Glutamatergic neuron (in vitro differentiated cells): ENCODE measurements at regions not wholly inside any gene's neighbourhood (a gene's known extent, or its start where the extent isn't known, plus 50 kb on each side); places are given as distances from the start of the nearest gene placed in this dataset.

Experiments used
- DNase-seq: peaks from one replicate; pipeline ENCODE4 v3.0.0; 2022
- H3K27ac Mint-ChIP-seq: one replicate; pipeline ENCODE4 v1.8.0; 2020; ENCODE audit warnings: mild to moderate bottlenecking, mixed read lengths, inconsistent platforms; ENCODE audit not compliant: unreplicated experiment
- H3K27me3 Mint-ChIP-seq: one replicate; pipeline ENCODE4 v1.8.0; 2020; ENCODE audit warnings: mild to moderate bottlenecking, moderate library complexity, mixed read lengths, inconsistent platforms; ENCODE audit not compliant: unreplicated experiment
- H3K36me3 Mint-ChIP-seq: one replicate; pipeline ENCODE4 v1.8.0; 2020; ENCODE audit warnings: mild to moderate bottlenecking, mixed read lengths, inconsistent platforms; ENCODE audit not compliant: unreplicated experiment
- H3K4me1 Mint-ChIP-seq: one replicate; pipeline ENCODE4 v1.8.0; 2020; ENCODE audit warnings: mild to moderate bottlenecking, low read depth, mixed read lengths, inconsistent platforms; ENCODE audit not compliant: unreplicated experiment
- H3K4me3 Mint-ChIP-seq: one replicate; pipeline ENCODE4 v1.8.0; 2020; ENCODE audit warnings: mild to moderate bottlenecking, mixed read lengths, inconsistent platforms; ENCODE audit not compliant: unreplicated experiment
- H3K9me3 Mint-ChIP-seq: one replicate; pipeline ENCODE4 v1.8.0; 2020; ENCODE audit warnings: mild to moderate bottlenecking, moderate library complexity, mixed read lengths, inconsistent platforms; ENCODE audit not compliant: unreplicated experiment
- TF ChIP-seq, protein P1 (sequence below): fragments of 200-600 bp; sonication (generic); IDR thresholded peaks from one replicate; pipeline ENCODE4 v1.5.0; 2021; ENCODE audit not compliant: partially characterized antibody, unreplicated experiment

DNA sequence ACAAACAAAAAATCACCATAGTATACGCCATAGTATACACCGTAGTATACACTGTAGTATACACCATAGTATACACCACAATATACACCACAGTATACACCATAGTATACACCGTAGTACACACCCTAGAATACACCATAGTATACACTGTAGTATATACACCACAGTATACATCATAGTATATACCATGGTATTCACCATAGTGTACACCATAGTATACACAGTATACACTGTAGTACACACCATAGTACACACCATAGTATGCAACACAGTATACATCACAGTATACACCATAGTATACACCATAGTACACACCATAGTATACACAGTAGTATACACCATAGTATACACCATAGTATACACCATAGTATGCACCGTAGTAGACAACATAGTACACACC is 157.6 kb upstream of the ADARB2 start:
- Mint-ChIP-seq H3K9me3 (no peaks in the 10 kb centered on the region), H3K4me1 (no peaks in the 10 kb centered on the region), H3K27me3 (peaks cover 2% of the 10 kb centered on the region), H3K36me3 (no peaks in the 10 kb centered on the region), H3K27ac (no peak overlapping the region), H3K4me3 (no peak overlapping the region)
- DNase-seq: no peak
- TF ChIP-seq, protein P1, sequence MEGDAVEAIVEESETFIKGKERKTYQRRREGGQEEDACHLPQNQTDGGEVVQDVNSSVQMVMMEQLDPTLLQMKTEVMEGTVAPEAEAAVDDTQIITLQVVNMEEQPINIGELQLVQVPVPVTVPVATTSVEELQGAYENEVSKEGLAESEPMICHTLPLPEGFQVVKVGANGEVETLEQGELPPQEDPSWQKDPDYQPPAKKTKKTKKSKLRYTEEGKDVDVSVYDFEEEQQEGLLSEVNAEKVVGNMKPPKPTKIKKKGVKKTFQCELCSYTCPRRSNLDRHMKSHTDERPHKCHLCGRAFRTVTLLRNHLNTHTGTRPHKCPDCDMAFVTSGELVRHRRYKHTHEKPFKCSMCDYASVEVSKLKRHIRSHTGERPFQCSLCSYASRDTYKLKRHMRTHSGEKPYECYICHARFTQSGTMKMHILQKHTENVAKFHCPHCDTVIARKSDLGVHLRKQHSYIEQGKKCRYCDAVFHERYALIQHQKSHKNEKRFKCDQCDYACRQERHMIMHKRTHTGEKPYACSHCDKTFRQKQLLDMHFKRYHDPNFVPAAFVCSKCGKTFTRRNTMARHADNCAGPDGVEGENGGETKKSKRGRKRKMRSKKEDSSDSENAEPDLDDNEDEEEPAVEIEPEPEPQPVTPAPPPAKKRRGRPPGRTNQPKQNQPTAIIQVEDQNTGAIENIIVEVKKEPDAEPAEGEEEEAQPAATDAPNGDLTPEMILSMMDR: no peak

DNA sequence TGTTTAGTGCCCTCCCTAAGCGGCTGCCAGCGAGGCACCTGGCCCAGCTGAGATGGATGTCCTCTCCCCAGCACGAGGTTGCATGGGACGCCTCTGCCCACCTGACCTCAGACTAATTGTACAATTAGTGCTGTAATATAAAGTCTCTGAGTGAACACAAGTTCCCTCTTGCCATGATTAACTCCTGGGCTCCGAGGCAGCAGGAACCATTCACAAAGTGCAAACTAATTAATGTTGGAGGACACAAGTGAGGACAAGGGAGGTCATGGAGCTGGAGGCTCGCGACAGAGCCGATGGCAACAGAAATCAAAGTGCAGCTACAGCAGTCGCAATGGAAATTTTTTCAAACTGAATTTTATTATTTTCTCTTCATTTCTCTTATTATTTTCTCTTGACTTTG is 156.6 kb upstream of the ADARB2 start:
- H3K4me3 Mint-ChIP-seq: no peak overlapping the region
- H3K4me1 Mint-ChIP-seq: no peaks in the 10 kb centered on the region
- H3K36me3 Mint-ChIP-seq: no peaks in the 10 kb centered on the region
- H3K27me3 Mint-ChIP-seq: peaks cover 4% of the 10 kb centered on the region
- DNase-seq: no peak
- no peaks in the 10 kb centered on the region for H3K9me3 Mint-ChIP-seq
- TF ChIP-seq, protein P1: no peak
- no peak overlapping the region for H3K27ac Mint-ChIP-seq

DNA sequence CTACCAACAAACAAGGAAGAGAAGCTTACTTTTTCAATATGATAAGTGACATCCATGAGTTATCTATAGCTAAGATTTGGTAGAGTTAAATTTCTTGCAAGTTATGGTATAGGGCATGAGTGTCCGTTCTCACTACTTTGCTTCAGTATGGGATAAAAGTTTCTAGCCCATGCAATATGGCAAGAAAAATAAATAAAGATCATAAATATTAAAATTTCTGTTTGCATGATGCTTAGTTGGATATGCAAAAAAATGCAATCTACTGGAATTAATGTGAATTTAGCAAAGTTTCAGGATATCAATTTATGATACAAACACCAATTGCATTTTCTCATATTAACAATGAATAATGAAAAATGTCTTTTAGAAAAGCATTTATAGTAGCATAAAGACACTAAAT is 148.7 kb upstream of the ADARB2 start:
- no peak overlapping the region for H3K4me3 Mint-ChIP-seq
- H3K4me1 Mint-ChIP-seq: no peaks in the 10 kb centered on the region
- no peak overlapping the region for H3K27ac Mint-ChIP-seq
- peaks cover 13% of the 10 kb centered on the region for H3K36me3 Mint-ChIP-seq
- TF ChIP-seq, protein P1: no peak
- H3K9me3 Mint-ChIP-seq: peaks cover 5% of the 10 kb centered on the region
- peaks cover 6% of the 10 kb centered on the region for H3K27me3 Mint-ChIP-seq
- no peak for DNase-seq

DNA sequence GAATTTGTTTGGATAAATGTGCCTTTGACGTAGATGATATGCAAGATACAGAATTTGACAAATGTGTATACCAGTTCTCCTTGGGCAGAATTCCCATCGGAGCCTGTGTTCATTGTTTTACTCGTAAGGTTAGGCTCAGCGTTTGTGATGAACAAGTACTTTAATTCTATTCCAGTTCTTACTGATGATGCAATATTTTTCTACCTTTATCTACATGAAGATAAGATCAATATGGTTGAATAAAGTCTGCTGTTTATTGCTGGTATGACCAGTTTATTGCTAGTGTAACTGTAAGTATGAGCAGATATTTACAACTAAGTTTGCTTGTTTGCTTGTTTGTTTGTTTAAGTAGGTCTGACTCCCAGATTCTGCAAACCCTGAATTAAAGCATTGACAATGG is 145.4 kb upstream of the ADARB2 start:
- H3K27ac Mint-ChIP-seq: no peak overlapping the region
- H3K27me3 Mint-ChIP-seq: peaks cover 5% of the 10 kb centered on the region
- no peaks in the 10 kb centered on the region for H3K4me1 Mint-ChIP-seq
- no peak overlapping the region for H3K4me3 Mint-ChIP-seq
- H3K9me3 Mint-ChIP-seq: peaks cover 4% of the 10 kb centered on the region
- TF ChIP-seq, protein P1: no peak
- H3K36me3 Mint-ChIP-seq: peaks cover 13% of the 10 kb centered on the region
- no peak for DNase-seq

DNA sequence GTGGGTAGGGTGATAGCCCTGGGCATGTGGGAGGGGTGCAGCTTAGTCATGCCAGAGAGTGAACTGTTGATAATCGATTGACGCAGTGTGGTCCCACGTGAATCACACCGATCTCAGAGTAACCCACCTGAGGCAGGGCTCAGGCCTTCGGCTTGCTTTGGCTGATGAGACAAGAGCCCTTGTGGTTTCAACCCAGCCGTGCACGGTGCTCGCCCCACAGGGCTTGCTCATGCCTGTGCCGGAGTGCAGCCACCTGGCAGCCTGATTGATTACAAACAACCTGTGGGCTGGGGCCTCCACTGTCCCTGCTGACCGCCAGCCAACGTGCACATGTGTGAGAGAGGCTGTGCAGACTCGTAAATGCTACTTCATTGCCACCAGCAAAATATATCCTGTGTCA is 144.9 kb upstream of the ADARB2 start:
- TF ChIP-seq, protein P1: no peak
- no peak for DNase-seq
- Mint-ChIP-seq H3K27ac (no peak overlapping the region), H3K27me3 (peaks cover 5% of the 10 kb centered on the region), H3K36me3 (peaks cover 13% of the 10 kb centered on the region), H3K9me3 (peaks cover 4% of the 10 kb centered on the region), H3K4me1 (no peaks in the 10 kb centered on the region), H3K4me3 (no peak overlapping the region)
